ENCODE measurements at regions not wholly inside any gene's neighbourhood (a gene's known extent, or its start where the extent isn't known, plus 50 kb on each side); places are given as distances from the start of the nearest gene placed in this dataset.
"Not testable (repeated sequence)": the region's sequence is repeated elsewhere in the genome, so short reads cannot be mapped to it uniquely, and the experiment has no call there.

DNA sequence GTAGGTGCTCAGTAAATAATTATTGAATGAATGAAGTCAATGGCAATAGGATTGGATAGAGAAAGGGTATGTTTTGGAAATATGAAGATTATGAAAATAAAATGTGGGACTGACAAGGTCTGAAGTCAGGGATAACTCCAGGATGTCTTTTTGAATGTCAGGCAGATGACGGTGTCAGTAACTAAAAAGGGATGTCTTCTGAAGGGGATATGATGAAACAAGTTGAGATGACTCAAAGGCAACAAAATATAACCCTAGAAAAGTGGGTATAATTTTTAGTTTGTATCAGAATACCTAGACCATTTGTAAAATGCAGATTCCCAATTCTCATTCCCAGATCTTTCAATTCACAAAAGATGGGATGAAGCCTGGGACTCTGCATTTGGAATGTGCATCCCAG is 257.3 kb upstream of the SGK1 start:
- no peak for DNase-seq (ENCODE audit: low read depth, low spot score)

DNA sequence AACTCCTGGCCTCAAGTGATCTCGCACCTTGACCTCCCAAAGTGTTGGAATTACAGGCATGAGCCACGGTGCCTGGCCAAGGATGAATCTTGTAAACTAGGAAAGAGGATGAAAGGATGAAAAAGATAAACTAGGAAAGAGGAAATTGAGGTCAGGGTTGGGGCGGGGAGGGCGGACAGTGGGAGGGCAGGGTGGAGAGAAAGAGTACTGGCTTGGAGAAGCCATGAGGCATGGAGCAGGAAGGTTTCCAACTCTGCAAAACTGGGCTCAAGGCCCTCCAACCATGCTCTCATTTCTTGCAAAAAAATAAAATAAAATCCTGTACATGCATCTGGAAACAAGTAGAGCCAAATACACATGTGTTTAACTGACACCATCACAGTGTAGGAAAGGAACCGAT is 256.6 kb upstream of the SGK1 start:
- no peak for DNase-seq (ENCODE audit: low read depth, low spot score)

DNA sequence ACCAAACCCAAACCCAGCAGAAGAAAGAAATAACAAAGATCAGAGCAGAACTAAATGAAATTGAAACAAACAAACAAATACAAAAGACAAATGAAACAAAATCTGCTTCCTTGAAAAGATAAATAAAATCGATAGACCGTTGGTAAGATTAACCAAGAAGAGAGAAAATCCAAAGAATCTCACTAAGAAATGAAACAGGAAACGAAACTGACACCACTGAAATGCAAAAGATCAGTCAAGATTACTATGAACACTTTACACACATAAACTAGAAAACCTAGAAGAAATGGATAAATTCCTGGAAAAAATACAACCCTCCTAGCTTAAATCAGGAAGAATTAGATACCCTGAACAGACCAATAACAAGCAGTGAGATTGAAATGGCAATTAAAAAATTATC is 252.1 kb upstream of the SGK1 start:
- DNase-seq (ENCODE audit: low read depth, low spot score) = not testable (repeated sequence)

DNA sequence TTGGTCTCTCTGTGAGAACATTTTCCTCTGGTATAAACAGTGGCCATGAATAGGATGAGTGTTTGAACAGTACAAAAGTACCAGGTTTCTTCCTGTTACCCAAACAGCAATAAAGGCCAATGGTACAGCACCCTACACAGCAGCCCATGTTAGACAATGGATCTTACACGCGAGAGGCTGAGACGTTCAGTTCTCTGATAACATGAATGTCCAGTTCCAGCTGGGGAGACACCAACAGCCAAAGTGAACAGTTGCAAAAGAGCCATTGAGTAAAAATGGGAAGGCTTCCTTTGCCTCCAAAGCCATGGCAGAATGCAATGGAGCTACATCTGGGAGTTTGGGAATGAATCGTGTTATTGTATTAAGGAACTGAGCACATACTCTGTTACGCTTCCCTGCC is 246.8 kb upstream of the SGK1 start:
- no peak for DNase-seq (ENCODE audit: low read depth, low spot score)

DNA sequence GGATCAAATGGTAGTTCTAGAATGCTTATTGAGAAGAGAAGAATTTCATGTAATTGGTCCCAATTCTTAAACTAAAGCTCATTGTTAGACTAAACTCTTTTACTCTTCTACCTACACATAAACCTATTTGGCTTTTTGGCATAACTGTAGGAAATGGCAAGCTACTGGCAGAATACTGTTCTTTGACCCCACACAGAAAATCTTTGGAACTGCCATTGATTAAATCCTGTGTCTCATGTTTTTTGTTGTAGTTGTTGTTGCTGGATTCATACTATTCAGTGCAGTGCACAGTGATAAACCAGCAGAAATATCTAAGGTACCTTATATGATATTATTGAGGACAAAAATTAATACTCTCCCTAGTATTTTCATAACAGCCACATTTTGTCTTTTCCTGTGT is 242.1 kb upstream of the SGK1 start:
- no peak for DNase-seq (ENCODE audit: low read depth, low spot score)

DNA sequence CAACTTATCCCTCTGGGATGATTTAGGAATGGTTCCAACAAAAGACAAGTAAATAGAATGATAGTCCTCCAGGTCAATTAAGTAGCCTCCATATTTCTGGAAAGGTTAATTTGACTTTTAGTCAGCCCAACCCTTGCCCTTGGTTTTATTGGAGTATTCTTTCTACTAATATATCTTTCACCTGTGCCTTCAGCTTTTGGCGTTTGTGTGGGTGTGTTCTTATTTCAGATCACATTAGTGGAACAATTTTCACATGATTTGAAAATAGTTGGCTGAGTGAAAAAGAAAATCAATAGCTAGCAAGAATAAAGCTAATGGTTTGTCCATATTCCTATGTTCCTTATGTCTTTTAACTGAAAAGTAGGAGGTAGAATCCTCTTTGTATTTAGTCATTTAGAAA is 239.6 kb upstream of the SGK1 start:
- no peak for DNase-seq (ENCODE audit: low read depth, low spot score)

DNA sequence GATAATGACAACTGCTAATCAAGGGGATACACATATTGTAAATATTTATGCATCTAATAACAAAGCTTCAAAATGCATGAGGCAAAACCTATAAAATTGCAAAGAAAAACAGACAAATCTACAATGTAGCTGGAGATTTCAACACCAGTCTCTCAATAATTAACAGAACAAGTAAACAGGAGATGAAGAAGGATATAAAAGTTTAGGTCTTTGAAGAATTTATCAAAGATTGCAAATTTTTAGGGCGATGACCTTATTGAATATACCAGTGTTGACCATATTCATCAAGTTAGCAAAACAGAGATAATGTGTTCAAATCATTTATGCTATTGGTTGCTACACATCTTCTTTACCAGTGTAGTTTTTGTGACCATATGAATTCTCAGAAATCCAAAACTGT is 237.8 kb upstream of the SGK1 start:
- no peak for DNase-seq (ENCODE audit: low read depth, low spot score)

DNA sequence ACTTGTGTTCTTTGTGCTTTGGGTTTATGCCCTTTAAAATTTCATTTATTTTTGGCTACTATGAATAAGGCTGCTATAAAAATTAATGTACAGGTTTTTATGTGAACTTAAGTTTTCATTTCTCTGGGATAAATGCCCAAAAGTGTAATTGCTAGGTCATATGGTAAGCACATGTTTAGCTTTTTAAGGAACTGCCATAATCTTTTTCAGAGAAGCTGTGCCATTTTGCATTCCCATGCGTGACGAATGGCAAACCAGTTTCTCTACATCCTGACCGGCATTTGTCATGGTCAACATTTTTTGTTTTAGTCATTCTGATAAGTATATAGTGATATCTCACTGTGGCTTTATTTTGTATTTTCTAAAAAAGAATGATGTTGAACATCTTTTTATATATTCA is 236.0 kb upstream of the SGK1 start:
- DNase-seq (ENCODE audit: low read depth, low spot score) = no peak

DNA sequence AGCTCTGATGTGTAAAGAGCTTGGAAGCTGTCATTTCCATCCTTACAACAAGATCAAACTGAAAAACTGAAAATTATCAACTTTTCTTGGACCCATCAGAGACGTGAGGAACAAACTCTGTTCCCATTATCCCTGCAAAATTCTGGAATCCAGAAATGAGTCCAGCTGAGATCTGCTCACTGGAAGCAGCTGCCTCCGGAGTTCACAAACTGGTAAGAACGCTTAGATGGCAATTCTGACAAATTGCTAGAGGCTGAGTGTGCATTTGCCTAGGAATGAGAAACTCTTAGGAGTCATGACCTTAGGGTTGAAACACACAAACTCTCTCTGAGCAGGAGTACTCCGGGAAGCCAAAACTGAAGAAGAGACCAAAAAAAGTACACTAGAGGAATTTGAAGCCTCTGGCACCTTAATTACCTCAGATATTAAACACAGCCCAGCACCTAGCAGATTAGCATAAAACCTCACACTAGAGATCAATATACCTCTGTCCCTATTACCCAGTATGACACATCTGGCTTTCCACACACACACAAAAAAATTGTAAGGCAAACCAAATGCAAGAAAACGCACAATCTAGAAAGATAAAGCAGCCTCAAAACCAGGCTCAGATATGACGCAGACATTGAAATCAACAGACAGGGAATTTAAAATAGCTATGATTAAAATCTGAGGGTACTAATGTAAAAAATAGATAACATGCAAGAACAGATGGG is 233.5 kb upstream of the SGK1 start:
- DNase-seq (ENCODE audit: low read depth, low spot score) = no peak

DNA sequence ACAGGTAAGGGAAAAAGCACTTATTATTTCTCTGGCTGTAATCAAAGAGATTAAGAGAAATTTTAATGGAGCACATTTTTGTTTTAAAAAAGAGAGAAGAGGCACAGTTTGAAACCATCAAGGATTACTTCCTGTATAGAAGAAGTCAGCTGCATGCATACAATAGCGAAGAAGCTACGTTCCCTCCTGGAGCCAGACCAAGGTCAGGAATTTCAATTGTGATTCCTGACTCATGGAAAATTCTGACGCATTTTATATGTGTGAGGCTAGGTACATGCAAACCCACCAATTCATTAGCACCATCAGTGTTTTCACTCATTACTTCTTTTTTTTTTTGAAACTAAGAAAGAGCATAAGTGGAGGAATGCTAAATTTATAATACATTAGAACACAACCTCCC is 232.7 kb upstream of the SGK1 start:
- no peak for DNase-seq (ENCODE audit: low read depth, low spot score)

DNA sequence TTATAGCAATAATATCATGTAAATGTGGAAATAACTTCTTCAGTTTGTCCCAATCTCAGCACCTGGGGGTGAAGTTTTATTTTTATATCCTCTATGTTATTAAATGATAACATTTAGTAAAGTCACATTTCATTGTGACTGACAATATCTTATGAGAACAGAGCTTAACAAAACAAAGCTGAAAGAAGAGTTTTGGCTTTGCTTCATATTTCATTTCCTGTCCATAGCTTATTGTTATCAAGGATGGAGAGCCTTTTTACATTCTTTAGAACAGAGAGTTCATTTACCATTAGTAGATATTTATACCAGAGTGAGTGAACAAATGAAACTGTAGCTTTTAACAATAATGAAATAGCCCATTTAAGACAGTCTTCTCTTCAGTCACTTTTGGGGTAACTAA is 231.9 kb upstream of the SGK1 start:
- no peak for DNase-seq (ENCODE audit: low read depth, low spot score)

DNA sequence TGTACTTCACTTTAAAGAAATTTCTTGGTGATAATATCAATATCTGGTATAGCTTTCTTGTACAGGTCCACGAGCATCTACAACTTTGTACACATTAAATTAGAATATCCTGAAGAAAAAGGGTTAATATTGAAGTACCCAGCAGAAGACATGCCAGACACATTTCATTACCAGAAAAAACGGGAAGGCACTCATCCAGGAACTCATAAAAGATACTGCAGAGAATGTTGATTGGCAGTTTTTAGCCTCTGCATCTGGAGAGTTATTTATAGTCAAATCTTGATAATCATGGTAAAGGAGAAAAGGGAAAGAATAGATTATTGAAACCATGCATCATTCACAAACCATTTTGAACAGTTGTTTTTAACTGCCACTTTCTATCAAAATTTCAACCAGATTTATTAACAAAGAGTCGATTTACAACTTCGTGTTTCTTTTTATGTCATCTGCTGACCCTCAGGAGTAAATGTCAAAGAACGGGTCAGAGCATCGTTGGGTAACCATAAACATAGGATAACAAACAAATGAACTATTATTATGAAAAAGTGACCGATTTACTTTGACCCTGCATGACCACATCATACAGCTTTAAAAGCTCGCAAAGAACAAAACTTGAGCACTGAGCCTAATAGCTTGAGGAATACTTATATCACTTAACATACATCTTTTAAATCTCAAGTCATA is 229.2 kb upstream of the SGK1 start:
- no peak for DNase-seq (ENCODE audit: low read depth, low spot score)

DNA sequence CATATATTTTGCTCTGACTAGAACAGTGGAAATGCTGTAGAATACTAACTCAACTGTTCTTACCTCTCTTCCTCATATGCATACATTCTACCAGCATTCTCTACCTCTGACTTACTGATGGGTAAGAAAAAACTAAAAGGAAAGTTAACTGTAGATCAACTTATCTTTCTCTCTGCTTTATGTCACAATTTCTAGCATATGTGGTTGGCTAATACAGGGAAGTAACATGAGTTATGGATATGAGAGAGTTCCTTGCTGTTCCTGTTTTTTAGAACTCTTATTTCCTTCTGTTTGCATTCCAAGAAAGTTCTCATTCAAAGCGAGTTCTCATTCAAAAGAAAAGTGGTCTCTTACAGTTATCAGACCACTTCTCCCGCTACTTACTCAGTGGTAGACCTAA is 226.8 kb upstream of the SGK1 start:
- no peak for DNase-seq (ENCODE audit: low read depth, low spot score)

DNA sequence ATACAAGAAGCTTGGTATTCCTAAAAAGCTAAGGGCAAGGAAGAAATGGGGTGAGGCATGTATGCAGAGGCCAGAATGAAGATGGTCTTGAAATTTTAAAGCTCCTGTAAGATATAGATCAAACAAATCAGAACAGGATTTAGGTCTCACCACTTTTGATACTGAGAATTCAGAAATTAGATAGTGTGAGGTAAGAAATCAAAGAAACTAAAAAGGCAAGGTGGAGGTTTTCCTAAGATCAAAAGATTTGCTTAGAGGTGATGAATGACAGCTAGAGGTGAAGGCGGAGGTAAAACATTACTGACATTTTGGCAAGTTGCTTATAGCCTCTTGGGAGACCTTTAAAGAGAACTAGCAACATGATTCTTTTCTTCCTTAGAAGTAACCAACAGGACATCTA is 225.2 kb upstream of the SGK1 start:
- no peak for DNase-seq (ENCODE audit: low read depth, low spot score)

DNA sequence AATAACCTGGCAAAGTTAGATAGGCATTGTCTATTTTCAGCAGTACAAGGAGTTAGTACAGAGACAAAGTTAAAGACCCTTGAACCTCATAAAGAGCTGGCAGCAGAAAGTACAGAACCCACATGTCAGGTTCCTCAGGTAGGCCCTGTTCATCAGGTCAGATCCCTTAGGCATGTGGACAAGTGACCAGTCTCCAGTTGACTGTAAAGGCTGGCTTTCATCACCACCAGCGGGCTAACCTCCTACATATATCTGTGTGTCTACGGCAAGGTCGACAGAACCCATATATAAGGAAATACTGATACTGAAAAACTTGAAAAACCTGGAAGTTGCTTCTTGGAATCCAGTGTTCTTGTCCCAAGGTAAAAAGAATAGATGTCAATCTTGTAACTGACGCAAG is 223.1 kb upstream of the SGK1 start:
- DNase-seq (ENCODE audit: low read depth, low spot score) = no peak

DNA sequence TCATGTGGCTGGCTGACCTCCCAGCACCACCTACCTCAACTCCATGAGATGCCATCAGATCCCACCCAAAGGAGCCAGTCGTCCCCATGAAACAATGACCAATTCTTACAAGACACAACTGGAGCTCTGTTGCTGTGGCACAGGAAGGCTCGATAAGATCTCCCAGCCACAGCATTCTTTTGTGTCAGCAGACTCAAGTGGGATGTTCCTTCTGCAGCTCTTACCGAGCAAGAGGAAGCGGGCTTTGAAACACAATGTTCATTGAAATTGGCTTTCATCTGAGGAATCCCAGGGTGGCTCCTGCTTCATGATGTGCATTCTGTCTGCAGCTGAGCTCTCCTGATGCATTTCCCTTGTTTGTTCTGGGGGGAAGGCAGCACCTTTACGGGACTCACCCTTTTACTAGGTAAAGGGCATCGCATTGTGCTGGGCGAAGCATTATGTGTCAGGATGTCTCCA is 222.0 kb upstream of the SGK1 start:
- DNase-seq (ENCODE audit: low read depth, low spot score) = no peak

DNA sequence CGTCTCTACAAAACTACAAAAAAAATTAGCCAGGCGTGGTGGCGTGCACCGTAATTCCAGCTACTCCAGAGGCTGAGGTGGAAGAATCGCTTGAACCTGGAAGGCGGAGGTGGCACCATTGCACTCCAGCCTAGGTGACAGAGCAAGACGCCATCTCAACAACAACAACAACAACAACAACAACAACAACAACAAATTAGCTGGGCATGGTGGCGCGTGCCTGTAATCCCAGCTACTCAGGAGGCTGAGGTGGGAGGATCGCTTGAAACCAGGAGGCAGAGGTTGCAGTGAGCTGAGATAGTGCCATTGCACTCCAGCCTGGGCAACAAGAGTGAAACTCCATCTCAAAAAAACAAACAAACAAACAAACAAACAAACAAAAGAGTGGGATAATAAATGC is 219.9 kb upstream of the SGK1 start:
- not testable (repeated sequence) for DNase-seq (ENCODE audit: low read depth, low spot score)

DNA sequence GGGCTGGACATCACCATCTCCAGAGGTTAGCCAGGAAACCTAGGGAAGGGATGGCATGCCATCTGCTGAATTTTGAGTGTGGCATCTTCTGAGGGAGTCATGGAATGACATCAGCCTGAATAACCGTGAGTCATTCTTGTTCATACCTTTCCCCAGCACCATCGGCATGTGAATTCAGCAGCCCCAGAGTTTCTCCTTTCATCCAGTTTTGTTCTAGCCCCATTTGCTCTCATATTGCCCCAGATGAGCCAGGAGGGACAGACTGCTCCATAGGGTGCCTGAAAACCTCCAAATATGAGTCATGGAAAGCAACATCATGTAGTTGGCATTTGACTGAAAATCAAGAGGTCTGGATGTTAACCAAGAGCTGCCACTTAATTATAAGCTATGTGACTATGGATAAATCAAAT is 219.2 kb upstream of the SGK1 start:
- peak; percentile 41 for DNase-seq (ENCODE audit: low read depth, low spot score)

DNA sequence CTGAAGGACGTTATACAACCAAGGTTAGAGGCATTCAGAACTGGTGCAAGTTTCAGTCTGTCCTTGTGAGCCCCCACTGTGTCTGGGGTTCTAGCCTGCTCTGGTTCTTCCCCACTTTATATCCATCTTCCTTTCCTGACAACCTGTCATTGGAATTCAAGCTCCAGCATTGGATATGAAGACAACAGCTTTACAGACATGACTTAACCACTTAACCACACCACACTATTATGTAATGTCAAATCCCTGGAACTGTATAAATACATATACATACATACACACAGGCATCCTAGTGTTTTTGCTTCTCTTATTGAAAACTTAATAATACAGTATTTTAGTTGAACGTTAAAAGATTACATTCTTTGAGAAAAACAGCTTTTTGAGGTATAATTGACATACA is 217.9 kb upstream of the SGK1 start:
- DNase-seq (ENCODE audit: low read depth, low spot score) = no peak

DNA sequence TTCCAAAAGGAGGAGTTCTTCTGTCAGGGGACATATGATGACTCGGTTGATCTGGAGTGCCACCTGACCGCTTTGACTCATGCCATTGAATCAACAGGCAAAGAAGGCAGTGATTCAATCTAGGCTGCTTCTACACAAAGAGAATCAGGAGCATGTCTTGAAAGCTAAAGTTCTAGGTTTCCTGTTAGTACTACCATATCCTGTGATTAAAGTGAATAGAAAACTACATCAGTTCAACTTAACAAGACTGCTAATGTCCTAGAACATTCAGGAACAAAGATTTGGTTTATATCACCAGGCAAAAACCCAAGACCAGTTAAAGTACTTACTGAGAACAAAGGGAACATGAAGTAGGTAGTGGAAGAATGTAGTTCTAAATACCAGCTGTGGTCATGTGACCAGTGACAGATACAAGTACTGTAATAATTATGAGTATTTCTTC is 216.8 kb upstream of the SGK1 start:
- DNase-seq (ENCODE audit: low read depth, low spot score) = no peak

DNA sequence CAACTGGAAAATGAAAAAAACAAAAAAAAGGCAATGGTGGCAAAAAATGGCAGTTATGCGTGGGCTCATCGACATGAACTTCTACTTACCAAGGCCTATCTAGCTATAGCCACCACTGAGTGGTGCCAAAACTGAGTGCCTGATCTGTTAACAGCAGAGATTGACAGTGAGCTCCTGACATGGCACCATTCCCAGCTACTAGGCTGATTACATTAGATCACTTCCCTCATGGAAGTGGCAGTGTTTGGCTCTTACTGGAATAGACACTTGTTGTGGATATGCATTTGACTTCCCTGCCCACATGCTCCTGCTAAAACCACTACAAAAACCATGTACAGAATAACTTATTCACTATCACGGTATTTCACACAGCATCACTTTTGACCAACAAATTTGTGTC is 216.1 kb upstream of the SGK1 start:
- no peak for DNase-seq (ENCODE audit: low read depth, low spot score)

DNA sequence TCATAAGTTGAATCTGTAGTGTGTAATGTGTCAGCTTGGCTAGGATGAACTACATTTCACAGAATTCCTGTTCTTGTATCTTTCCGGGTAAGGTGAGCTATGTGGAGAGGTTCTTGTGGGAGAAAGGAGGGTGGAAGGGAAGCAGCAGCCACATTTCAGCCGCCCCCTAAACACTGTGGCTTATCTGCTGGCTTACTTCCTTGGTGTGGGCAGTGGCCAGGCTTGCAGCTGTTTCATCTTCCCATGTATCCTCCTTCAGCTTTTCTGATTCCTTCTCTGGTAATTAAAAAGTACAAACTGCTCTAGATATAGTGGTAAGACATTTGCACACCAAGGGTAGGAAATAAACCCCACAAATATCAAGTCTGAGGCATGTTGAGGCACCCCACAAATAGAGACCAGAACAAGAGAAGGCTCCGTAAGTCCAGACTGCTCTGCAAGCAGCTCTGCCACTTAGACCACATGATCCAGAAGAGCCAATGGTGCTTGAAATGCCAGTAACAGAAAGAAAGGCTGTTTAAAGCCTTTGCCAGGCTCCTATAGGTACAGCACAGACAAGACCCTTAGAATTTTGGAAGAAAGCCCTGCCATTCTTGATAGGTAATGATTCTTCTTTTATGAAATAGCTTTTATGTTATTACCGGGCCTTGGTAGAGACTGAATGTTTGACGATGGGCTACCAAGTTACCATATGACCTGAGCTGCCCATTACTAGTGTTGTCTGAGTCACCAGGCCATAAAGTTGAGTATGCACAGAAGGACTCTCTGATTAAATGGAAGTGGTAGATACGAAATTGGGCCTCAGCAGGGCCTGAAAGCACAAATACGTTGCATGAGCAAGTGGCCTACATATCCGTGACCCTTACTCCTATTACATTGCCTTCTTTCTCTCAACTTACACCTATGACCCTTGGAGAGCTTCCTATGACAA is 215.0 kb upstream of the SGK1 start:
- no peak for DNase-seq (ENCODE audit: low read depth, low spot score)

Data from brain pericyte (primary cell).